NCI-H1930 (cell line): ENCODE measurements at regions not wholly inside any gene's neighbourhood (a gene's known extent, or its start where the extent isn't known, plus 50 kb on each side); places are given as distances from the start of the nearest gene placed in this dataset.
"Not testable (repeated sequence)": the region's sequence is repeated elsewhere in the genome, so short reads cannot be mapped to it uniquely, and the experiment has no call there.

Experiments
- DNase-seq, 2 experiments: peaks; one replicate each; lab custom pipeline; 2025; lab: John Stamatoyannopoulos, UW

- no peak for DNase-seq
Measured at GRCh38 chr12:17357396-17357795, 732.6 kb downstream of the RERGL start.

- DNase-seq: no peak
Measured at GRCh38 chr12:17352164-17352563, 737.8 kb downstream of the RERGL start.

GRCh38 chr12:17348311-17348710, 741.7 kb downstream of the RERGL start:
- no peak for DNase-seq

DNA sequence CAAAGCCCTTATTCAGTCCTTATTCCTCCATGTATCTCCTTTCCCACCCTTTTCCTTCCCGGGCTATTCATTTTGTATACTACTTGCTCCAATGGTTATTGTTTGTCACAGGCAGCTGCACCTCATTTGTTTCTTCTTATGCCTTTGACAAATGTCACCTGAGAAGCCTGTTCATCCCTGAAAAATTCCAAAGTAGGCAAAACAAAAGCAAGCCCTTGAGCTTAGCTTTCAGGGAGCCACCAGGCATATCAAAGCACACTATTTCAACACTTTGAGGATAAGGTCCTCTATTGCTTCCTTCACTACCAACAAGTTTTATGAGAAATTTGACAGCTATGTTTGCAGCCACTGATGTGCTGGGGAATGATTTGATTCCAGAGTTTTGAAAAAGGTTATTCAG, 738.7 kb upstream of the LMO3 start:
- DNase-seq: no peak

- no peak for DNase-seq
Measured at GRCh38 chr12:17342381-17342961, 736.5 kb upstream of the LMO3 start.

- DNase-seq: no peak
Measured at GRCh38 chr12:17335487-17335886, 729.5 kb upstream of the LMO3 start.

GRCh38 chr12:17334784-17335183, 728.8 kb upstream of the LMO3 start:
- DNase-seq: no peak

- DNase-seq: no peak
Measured at GRCh38 chr12:17333287-17333686, 727.3 kb upstream of the LMO3 start.

DNA sequence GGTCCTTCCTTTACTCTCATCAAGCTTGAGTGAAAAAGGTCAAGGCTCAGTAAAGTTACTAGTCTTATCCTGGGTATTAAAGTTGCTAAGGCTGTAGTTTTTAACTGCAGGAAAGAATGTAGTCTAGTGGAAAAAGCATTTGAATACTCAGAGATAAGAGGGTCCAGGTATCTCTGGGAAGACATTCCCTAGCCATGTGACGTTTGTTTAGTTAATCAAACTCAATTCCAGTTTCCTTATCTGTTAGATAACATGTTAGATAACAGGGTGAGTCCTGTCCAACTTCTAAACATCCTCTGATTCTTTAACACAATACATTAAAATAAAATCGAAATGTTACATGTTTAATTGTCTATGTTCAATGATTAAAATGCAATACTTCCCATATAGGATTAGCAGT, 720.7 kb upstream of the LMO3 start:
- DNase-seq: no peak

DNA sequence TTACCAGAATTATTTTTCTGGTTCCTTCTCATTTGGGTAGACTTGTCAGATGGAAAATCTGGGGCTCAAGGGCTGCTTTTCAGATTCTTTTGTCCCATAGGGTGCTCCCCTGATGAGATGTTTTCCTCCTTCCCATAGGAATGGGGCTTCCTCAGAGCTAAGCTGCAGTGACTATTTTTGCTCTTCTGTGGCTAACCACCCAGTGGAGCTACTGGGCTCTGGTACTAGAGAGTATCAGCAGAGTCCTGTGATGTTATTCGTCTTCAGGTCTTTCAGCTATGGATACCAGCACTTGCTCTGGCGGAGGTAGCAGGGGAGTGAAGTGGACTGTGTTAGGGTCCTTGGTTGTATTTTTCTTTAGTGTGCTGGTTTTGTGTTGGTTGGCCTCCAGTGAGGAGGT, 716.1 kb upstream of the LMO3 start:
- no peak for DNase-seq

- DNase-seq: no peak
Measured at GRCh38 chr12:17304503-17305347, 698.8 kb upstream of the LMO3 start.

GRCh38 chr12:17302001-17302400, 696.0 kb upstream of the LMO3 start:
- no peak for DNase-seq

DNA sequence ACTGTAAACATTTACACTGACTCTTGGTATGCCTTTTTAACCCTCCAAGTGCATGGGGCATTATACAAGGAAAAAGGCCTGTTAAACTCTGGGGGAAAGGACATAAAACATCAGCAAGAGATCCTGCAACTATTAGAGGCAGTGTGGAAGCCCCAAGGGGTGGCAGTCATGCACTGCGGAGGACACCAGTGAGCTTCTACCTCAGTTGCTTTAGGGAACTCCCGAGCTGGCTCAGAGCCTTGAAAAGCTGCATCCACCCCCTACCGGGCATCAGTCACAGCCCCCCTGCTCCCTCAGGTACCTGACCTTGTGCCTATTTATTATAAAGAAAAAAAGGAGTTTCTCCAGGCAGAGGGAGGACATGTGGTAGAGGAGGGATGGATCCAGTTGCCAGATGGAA, 695.6 kb upstream of the LMO3 start:
- no peak for DNase-seq

GRCh38 chr12:17296882-17297281, 690.9 kb upstream of the LMO3 start:
- DNase-seq: no peak

DNA sequence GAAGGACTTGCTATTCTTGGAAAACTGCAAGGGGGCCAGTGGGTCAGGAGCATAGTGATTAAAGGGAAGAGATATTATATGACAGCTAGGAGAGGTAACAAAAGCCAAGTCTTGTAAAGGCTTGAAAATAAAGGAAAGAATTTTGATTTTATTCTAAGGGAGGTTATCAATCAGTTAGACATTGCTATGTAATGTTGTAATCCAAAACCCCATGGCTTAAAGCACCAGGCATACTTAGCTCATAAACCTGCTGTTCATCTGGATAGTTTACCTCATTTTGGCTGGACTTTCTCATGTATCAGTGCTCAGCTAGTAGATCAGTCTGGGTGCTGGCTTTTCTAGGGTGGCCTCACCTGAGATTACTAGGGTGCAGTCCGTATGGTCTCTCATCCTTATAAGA, 680.9 kb upstream of the LMO3 start:
- DNase-seq: no peak

GRCh38 chr12:17284873-17285272, 678.9 kb upstream of the LMO3 start:
- no peak for DNase-seq

DNA sequence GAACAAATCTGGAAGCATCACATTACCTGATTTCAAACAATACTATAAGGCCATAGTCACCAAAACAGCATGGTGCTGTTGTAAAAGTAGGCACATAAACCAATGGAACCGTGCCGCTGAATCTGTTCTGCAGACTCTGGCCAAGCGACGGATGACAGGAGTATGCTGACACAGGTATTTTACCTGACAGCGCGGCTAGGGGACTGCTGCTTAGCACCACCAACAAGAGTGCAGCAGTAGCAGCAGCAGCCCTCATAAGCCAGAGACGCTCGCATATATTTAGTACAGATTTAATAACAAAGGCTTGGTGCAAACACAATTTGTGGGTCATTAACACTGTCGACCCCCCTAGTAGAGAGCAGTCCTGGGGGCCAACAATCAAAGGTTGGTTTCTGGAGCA, 677.6 kb upstream of the LMO3 start:
- DNase-seq: no peak

GRCh38 chr12:17282169-17282568, 676.2 kb upstream of the LMO3 start:
- not testable (repeated sequence) for DNase-seq

DNA sequence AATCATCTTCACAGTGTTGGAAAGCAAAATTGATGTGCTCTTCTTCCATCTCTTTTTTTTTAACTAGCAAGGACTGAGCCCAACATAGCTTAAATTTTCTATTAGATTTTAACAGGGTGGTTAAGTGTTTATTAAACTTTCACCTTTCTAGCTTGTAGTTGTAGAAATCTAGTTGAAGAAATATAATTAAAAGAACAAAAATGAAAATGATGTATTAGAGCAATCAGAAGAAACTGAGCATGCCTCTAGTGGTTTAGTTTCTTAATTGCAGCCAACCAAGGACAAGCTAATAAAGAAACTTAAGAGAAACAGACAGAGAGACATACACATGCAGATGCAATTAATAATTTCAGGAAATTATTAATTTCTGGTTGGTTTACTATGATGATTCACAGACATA, 673.0 kb upstream of the LMO3 start:
- no peak for DNase-seq

- no peak for DNase-seq
Measured at GRCh38 chr12:17276196-17276595, 670.2 kb upstream of the LMO3 start.

DNA sequence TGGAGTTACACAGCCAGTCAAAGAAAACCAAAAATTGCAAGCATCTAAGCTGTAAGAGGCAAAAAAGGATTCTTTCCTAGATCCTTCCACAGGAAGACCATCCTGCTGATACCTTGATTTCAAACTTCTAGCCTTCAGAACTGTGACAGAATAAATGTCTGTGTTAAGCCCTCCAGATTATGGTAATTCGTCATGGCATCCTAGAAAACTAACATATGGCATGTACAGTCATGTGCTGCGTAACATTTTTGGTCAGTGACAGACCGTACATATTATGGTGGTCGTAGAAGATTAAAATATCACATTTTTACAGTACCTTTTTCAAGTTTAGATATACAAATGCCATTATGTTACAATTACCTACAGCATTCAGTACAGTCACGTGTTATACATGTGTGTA, 660.9 kb upstream of the LMO3 start:
- no peak for DNase-seq

GRCh38 chr12:17264603-17265002, 658.6 kb upstream of the LMO3 start:
- DNase-seq: no peak

DNA sequence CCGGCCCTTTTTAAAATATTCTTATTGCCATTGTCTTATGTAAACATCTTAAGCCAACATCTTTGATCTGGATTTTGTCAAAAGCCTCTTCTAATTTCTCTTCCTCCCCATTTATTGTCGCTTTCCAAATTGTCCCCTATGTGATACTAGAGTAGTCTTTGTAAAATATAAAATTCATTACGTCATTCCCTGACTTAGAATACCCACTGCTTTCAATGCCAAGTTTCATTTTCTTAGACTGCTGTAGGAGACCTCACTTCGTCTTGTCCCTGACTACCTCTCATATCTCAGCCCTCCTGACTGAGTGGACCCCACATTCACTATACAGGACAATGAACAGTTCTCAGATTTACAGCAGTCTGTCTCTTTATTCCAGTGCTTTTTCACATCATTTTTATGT, 633.9 kb upstream of the LMO3 start:
- DNase-seq: no peak

- DNase-seq: no peak
Measured at GRCh38 chr12:17235996-17236395, 630.0 kb upstream of the LMO3 start.
